Common myeloid progenitor, CD34-positive (primary cell): ENCODE measurements at regions not wholly inside any gene's neighbourhood (a gene's known extent, or its start where the extent isn't known, plus 50 kb on each side); places are given as distances from the start of the nearest gene placed in this dataset.

Experiments used
- CTCF ChIA-PET: fragments of 350-600 bp; sonication (Branson Sonifier 250); formaldehyde crosslinking; loops from one replicate; lab custom pipeline; 2021; ENCODE audit warnings: antibody characterized with exemption; lab: Charles Lee
- POLR2A ChIA-PET: fragments of 350-600 bp; sonication (Branson Sonifier 250); formaldehyde crosslinking; loops from one replicate; lab custom pipeline; 2021; ENCODE audit warnings: antibody characterized with exemption; lab: Charles Lee
- DNase-seq, 3 donors: peaks; one replicate each; pipeline versions ENCODE4 v3.0.0 to v3.0.0-alpha.2; 2013
- H3K27ac ChIP-seq, 2 experiments: 1 replicate in 1 of 2; 2 replicates in 1 of 2; pipeline ENCODE4 v1.7.0; 2013; ENCODE audit warnings: inconsistent platforms in 2 of 2, low read length in 2 of 2, mild to moderate bottlenecking in 2 of 2, low read depth in 1 of 2, moderate library complexity in 1 of 2; ENCODE audit not compliant: severe bottlenecking in 2 of 2, insufficient read depth in 1 of 2, poor library complexity in 1 of 2
- H3K27me3 ChIP-seq, 5 experiments: replicated peaks in 2 of 5; 1 replicate in 3 of 5; 2 replicates in 2 of 5; pipeline versions ENCODE4 v1.6.1 to v1.7.0; 2013; ENCODE audit warnings: low read length in 4 of 5, mild to moderate bottlenecking in 2 of 5, moderate library complexity in 2 of 5, inconsistent platforms in 1 of 5; ENCODE audit not compliant: insufficient read depth in 5 of 5, control insufficient read depth in 4 of 5
- H3K36me3 ChIP-seq, 4 experiments: 1 replicate in 2 of 4; 2 replicates in 2 of 4; pipeline versions ENCODE4 v1.6.1 to v1.7.0; 2013; ENCODE audit warnings: low read length in 3 of 4, control low read depth in 1 of 4, mild to moderate bottlenecking in 1 of 4; ENCODE audit not compliant: control insufficient read depth in 4 of 4, insufficient read depth in 4 of 4
- H3K4me1 ChIP-seq, 4 experiments: 1 replicate in 3 of 4; 2 replicates in 1 of 4; pipeline versions ENCODE4 v1.6.1 to v1.7.1; 2013; ENCODE audit warnings: low read length in 3 of 4, mild to moderate bottlenecking in 3 of 4, control low read depth in 1 of 4, inconsistent platforms in 1 of 4, moderate library complexity in 1 of 4; ENCODE audit not compliant: control insufficient read depth in 4 of 4, insufficient read depth in 4 of 4; ENCODE audit errors: control extremely low read depth in 1 of 4
- H3K4me3 ChIP-seq, 7 experiments: 1 replicate in 4 of 7; 2 replicates in 3 of 7; pipeline versions ENCODE4 v1.5.1 to v1.7.0; 2013; ENCODE audit warnings: mild to moderate bottlenecking in 7 of 7, low read length in 6 of 7, moderate library complexity in 6 of 7, inconsistent platforms in 2 of 7, low read depth in 2 of 7, control low read depth in 1 of 7; ENCODE audit not compliant: insufficient read depth in 4 of 7, control insufficient read depth in 1 of 7; ENCODE audit errors: extremely low read depth in 1 of 7
- H3K9me3 ChIP-seq, 5 experiments: 1 replicate in 4 of 5; 2 replicates in 1 of 5; pipeline versions ENCODE4 v1.6.1 to v1.7.1; 2013; ENCODE audit warnings: low read length in 4 of 5, mild to moderate bottlenecking in 2 of 5, inconsistent platforms in 1 of 5, low read depth in 1 of 5, moderate library complexity in 1 of 5; ENCODE audit not compliant: control insufficient read depth in 4 of 5, insufficient read depth in 2 of 5; ENCODE audit errors: control extremely low read depth in 1 of 5
- WGBS: methylation state at CpG from one replicate; pipeline ENCODE4 v1.1.5; 2013; ENCODE audit not compliant: insufficient coverage; 5-methylcytosine and 5-hydroxymethylcytosine counted together

DNA sequence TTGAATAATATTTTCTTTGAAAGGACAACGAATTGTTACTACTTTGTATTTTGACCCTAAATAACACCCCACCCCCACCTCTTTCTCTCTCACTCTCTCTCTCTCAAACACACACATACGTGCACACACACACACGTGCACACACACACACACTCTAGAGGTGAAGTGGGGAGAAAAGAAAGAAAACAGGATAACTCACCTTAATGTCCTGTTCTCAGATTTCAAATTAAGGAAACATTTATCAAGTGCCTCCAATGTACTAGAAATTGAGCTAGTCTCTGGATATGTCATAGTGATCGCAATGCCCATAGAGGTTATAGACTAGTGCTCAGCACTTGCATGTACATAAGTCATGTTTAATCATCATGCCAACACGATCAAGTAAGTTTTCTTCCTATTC is 1483.6 kb upstream of the SEL1L start:
- H3K27ac ChIP-seq, result no peak overlapping the region
- no peaks in the 10 kb centered on the region for H3K36me3 ChIP-seq
- ChIA-PET CTCF (no interaction called here), POLR2A (no interaction called here)
- no peaks in the 10 kb centered on the region for H3K9me3 ChIP-seq
- 75% methylated on average over 1 of the region's 5 CpGs for WGBS
- H3K27me3 ChIP-seq, result no peaks in the 10 kb centered on the region
- no peak for DNase-seq
- H3K4me1 ChIP-seq, result no peaks in the 10 kb centered on the region
- H3K4me3 ChIP-seq, result no peak overlapping the region

- WGBS, result no CpG with 5 or more reads among the region's 3 CpGs
- Histone ChIP-seq H3K4me3 (no peak overlapping the region), H3K4me1 (no peaks in the 10 kb centered on the region), H3K27me3 (no peaks in the 10 kb centered on the region), H3K36me3 (no peaks in the 10 kb centered on the region), H3K9me3 (no peaks in the 10 kb centered on the region), H3K27ac (no peak overlapping the region)
- POLR2A ChIA-PET, result no interaction called here
- no peak for DNase-seq
- CTCF ChIA-PET, result no interaction called here
These were observed 1486.2 kb upstream of the SEL1L start for GRCh38 chr14:83019744-83020414.

- Histone ChIP-seq H3K27ac (no peak overlapping the region), H3K4me3 (no peak overlapping the region), H3K27me3 (no peaks in the 10 kb centered on the region), H3K4me1 (no peaks in the 10 kb centered on the region), H3K9me3 (no peaks in the 10 kb centered on the region), H3K36me3 (no peaks in the 10 kb centered on the region)
- WGBS, result 100% methylated on average over 1 of the region's 2 CpGs
- POLR2A ChIA-PET, result no interaction called here
- CTCF ChIA-PET, result no interaction called here
- no peak for DNase-seq
These were observed 1487.7 kb upstream of the SEL1L start for GRCh38 chr14:83021323-83021722.

DNA sequence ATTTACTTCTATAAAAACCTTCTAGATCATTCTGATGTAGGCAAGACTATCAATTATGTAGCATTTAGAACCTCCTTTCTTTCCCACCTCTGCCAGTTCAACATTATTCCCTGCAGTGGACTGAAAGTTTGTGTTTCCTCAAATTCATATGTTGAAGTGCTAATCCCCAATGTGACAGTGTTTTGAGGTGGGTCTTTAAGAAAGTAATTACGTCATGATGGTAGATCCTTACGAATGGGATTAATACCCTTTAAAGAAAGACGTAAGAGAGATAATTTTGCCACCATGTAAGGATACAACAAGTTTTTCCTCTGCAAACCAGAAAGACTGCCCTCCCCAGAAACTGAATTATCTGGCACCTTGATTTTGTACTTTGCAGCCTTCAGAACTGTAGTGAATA is 1489.7 kb upstream of the SEL1L start:
- no peak for DNase-seq
- Histone ChIP-seq H3K9me3 (no peaks in the 10 kb centered on the region), H3K27me3 (no peaks in the 10 kb centered on the region), H3K27ac (no peak overlapping the region), H3K4me3 (no peak overlapping the region), H3K4me1 (no peaks in the 10 kb centered on the region), H3K36me3 (no peaks in the 10 kb centered on the region)
- ChIA-PET CTCF (no interaction called here), POLR2A (no interaction called here)
- WGBS, result 100% methylated on average over 3 of the region's 3 CpGs

DNA sequence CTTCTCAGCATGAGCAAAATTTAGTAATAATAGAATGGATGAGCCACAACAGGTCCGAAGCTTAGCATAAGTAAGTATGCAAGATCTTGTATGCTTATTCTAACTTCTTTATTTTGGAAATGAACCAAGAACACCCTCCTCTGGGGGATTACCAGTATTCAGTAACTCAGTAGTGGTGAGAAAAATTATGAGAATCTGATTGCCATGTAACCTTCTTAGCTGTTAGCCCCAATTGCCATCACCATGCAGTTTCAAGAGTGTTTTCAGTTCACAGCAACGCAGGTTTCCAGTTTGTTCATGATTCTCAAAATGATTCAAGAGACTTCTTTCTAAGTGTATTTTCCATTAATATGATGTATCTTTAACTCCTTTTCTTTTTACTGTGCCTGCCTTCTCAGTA is 1507.6 kb upstream of the SEL1L start:
- Histone ChIP-seq H3K27ac (no peak overlapping the region), H3K36me3 (no peaks in the 10 kb centered on the region), H3K4me3 (no peak overlapping the region), H3K9me3 (no peaks in the 10 kb centered on the region), H3K27me3 (no peaks in the 10 kb centered on the region), H3K4me1 (no peaks in the 10 kb centered on the region)
- no CpG with 5 or more reads among the region's 2 CpGs for WGBS
- no peak for DNase-seq
- ChIA-PET POLR2A (no interaction called here), CTCF (interaction anchor here (1.2 kb wide), 1 partner anchor 8 kb away, joined by 3 read pairs; no protein-coding TSS in a partner anchor)

GRCh38 chr14:83042858-83043257 is 1509.2 kb upstream of the SEL1L start:
- no peaks in the 10 kb centered on the region for H3K4me1 ChIP-seq
- H3K27ac ChIP-seq, result no peak overlapping the region
- H3K9me3 ChIP-seq, result no peaks in the 10 kb centered on the region
- ChIA-PET CTCF (no interaction called here), POLR2A (no interaction called here)
- no peaks in the 10 kb centered on the region for H3K36me3 ChIP-seq
- H3K4me3 ChIP-seq, result no peak overlapping the region
- no peak for DNase-seq
- no peaks in the 10 kb centered on the region for H3K27me3 ChIP-seq
- WGBS, result no CpG with 5 or more reads among the region's 2 CpGs

- H3K27ac ChIP-seq, result no peak overlapping the region
- no peak for DNase-seq
- H3K36me3 ChIP-seq, result no peaks in the 10 kb centered on the region
- no CpG with 5 or more reads among the region's 1 CpG for WGBS
- ChIA-PET POLR2A (no interaction called here), CTCF (no interaction called here)
- no peak overlapping the region for H3K4me3 ChIP-seq
- no peaks in the 10 kb centered on the region for H3K27me3 ChIP-seq
- no peaks in the 10 kb centered on the region for H3K9me3 ChIP-seq
- H3K4me1 ChIP-seq, result no peaks in the 10 kb centered on the region
These were observed 1510.3 kb upstream of the SEL1L start for GRCh38 chr14:83044001-83044400.
